ENCODE measurements at regions not wholly inside any gene's neighbourhood (a gene's known extent, or its start where the extent isn't known, plus 50 kb on each side); places are given as distances from the start of the nearest gene placed in this dataset.

- TF ChIP-seq ZNF274 (IDR thresholded peaks at IDR 0.05; ENCODE audit: low read length) = no peak
- no peak for TF ChIP-seq ZNF274 (tag by site-specific recombination; IDR thresholded peaks at IDR 0.05; ENCODE audit: borderline replicate concordance)
- no peak for TF ChIP-seq ZBTB8A (tag by site-specific recombination; IDR thresholded peaks at IDR 0.05)
- no peak for TF ChIP-seq YY1 (tag by site-specific recombination; IDR thresholded peaks at IDR 0.05)
- TF ChIP-seq TSHZ1 (tag by site-specific recombination; IDR thresholded peaks at IDR 0.05; ENCODE audit: borderline replicate concordance) = no peak
- no peak for TF ChIP-seq MZF1 (tag by site-specific recombination; IDR thresholded peaks at IDR 0.05; ENCODE audit: borderline replicate concordance)
- no peak for TF ChIP-seq REST (tag by site-specific recombination; IDR thresholded peaks at IDR 0.05)
- TF ChIP-seq CTCF (tag by site-specific recombination; IDR thresholded peaks at IDR 0.05) = no peak
- no peak for TF ChIP-seq ZNF138 (tag by site-specific recombination; IDR thresholded peaks at IDR 0.05; ENCODE audit: borderline replicate concordance)
Observed at GRCh38 chr12:5333096-5333495, 98.8 kb upstream of the NTF3 start.
